Choroid plexus epithelial cell (primary cell): ENCODE measurements at regions not wholly inside any gene's neighbourhood (a gene's known extent, or its start where the extent isn't known, plus 50 kb on each side); places are given as distances from the start of the nearest gene placed in this dataset.

Source experiments
- DNase-seq: peaks from one replicate; pipeline ENCODE4 v3.0.0-alpha.2; 2010; ENCODE audit warnings: low read depth
- H3K4me3 ChIP-seq: 2 replicates; pipeline ENCODE4 v1.5.1; 2011; ENCODE audit warnings: low read depth, mild to moderate bottlenecking, control low read depth, low read length, moderate library complexity
- TF ChIP-seq, protein P1 (sequence below): conservative IDR thresholded peaks from 2 replicates; pipeline ENCODE4 v1.5.1; 2011; ENCODE audit warnings: low read depth, mild to moderate bottlenecking, control low read depth, inconsistent platforms, low read length, moderate library complexity

DNA sequence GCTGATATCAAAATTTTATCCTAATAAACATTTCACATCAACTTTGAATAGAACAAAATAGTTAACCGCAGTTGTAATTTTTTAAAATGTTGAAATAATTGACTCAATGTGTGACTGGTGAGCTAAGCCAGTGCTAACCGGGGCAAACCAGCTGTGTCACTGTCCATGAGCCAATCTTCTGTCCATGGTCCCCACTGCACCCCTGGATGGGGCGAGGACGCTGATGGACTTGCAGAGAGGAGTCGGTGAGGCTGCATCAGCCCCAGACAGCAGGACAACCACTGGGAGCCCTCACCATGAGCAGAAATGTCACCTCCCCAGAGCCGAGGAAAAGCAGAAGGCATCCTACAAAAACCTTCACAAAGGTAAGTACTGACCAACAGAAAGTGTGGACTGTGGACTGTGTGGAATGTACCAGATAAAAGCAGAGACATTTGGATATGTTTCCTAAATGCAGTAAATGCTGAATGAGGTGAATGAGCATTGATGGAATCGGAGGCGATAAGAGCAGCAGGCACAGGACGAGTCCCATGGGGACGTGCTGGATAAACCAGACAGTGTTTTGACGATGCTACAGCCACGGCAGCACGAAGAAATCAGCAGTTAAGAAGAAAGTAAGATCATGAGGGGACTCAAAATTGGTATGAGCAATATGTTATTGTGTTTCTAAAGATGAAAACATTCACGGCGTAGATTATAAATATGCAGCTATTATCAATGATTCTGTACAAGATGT, 115.0 kb upstream of the BACE2 start:
- no peak for DNase-seq
- TF ChIP-seq, protein P1, sequence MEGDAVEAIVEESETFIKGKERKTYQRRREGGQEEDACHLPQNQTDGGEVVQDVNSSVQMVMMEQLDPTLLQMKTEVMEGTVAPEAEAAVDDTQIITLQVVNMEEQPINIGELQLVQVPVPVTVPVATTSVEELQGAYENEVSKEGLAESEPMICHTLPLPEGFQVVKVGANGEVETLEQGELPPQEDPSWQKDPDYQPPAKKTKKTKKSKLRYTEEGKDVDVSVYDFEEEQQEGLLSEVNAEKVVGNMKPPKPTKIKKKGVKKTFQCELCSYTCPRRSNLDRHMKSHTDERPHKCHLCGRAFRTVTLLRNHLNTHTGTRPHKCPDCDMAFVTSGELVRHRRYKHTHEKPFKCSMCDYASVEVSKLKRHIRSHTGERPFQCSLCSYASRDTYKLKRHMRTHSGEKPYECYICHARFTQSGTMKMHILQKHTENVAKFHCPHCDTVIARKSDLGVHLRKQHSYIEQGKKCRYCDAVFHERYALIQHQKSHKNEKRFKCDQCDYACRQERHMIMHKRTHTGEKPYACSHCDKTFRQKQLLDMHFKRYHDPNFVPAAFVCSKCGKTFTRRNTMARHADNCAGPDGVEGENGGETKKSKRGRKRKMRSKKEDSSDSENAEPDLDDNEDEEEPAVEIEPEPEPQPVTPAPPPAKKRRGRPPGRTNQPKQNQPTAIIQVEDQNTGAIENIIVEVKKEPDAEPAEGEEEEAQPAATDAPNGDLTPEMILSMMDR: no peak
- no peak overlapping the region for H3K4me3 ChIP-seq

DNA sequence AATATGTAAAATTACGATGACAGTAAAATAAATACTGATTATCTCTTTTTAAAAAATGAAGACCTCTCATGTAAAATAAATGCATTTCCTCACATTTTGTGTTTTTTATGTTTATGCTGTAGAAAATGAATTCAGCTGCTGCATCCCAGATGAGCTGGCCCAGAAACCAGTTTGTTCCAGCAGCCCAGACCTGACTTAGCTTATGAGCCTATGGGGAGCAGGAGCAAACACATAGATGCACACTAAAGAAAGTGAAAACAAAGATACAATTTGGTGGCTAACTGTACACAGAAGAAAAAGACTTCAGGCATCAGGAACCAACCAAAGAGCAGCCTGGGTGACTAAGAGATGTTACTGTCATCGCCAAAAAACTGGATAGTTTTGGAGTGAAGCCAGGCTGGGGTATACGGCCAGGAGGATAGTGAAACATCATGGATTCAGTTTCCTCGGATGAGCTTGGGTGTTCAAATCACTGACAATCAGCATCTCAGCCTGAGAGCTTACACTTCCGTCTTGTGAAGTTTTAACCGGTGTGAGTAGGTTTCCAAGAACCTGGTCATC, 113.9 kb upstream of the BACE2 start:
- TF ChIP-seq, protein P1: no peak
- DNase-seq: no peak
- H3K4me3 ChIP-seq: no peak overlapping the region

DNA sequence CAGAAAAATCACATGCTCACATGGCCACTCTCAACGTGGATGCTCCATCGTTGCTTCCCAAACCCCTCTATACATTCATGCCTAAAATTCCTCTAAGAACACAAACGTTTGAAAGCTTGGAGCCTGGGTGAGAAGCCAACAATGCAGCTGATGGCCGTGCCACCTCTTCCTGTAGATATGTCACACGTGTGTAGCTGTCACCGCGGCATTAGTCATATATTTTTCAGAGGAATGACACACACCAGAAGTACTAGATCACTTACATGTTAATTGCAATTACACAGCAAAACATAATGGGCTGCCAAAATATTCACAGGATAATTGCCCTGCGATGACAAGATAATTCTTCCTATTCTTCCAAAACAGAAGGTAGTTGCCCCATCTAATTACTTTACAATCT, 112.7 kb upstream of the BACE2 start:
- TF ChIP-seq, protein P1: no peak
- H3K4me3 ChIP-seq: no peak overlapping the region
- no peak for DNase-seq

DNA sequence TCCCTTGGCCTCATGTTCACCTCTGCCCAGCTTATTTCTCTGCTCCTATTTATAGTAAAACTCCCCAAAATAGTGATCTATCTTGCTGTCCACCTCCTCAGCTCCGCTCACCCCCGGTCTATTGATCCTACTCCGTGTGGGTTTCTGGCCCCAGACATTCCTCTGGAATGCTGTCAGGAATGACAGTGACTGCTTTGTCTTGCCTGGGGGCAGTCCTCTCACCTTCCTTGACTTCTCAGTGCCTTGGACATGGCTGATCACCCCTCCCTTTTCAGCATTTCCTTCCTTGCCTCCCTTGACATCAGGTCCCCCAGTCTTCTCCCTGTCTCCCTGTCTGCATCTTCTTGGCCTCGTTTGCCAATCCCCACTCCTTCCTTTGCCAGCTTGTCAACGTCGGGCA, 108.1 kb upstream of the BACE2 start:
- TF ChIP-seq, protein P1: no peak
- DNase-seq: no peak
- no peak overlapping the region for H3K4me3 ChIP-seq

DNA sequence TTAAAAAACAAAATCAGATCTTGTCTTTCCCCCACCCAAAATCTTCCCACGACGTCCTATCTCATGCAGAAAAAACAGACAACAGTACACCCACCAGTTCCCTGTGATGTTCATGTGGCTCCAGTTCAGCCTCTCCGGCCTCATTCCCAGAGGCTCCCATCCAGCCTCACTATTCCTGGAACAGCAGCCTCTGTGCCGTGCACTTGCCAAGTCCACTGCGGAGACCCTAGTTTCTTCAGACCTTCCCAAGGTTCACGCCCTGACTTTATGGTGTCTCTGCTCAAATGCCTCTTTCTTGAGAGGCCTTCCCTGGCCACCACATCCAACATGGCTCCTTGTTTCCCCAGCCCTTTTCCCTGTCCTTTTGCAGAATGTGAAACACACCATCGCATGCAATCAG, 106.3 kb upstream of the BACE2 start:
- TF ChIP-seq, protein P1: no peak
- DNase-seq: no peak
- no peak overlapping the region for H3K4me3 ChIP-seq

DNA sequence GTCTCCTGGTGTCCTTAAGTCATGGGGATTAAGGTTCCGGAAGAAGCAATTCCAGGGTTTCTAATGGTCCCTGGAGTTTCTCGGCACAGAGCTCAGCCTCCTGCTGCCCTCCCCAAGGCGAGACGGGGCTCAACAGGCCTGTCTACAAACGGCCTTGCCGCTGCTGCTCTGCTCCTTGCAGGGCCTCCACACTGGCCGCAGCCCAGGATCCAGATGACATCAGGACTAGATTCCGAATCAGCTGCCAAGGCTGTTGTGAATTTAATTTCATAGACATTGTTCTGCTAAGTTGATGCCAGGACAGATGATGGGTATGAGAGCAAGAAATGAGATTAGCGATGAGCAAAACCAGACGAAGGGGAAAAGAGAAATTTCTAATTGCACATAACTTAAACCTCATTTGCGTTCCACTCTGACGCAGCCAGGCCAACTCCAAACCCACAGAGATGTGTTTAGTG, 103.6 kb upstream of the BACE2 start:
- no peak for DNase-seq
- H3K4me3 ChIP-seq: no peak overlapping the region
- TF ChIP-seq, protein P1: no peak

DNA sequence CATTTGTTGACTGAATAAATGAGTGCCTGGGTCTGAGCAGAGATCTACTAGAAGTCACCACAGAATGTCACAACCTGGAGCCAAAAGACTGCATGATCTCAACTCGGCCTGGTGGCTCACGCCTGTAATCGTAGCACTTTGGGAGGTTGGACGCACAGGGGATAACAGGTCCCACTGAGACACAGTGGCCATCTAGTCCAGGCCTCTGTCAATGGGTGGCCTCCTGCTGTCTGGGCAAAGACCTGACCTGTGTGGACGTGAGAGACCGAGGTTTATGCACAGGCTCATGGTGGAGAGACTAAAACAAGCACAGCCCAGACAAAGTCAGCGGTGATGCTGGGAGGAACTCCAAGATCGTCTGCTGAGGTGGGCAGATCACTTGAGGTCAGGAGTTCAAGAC, 103.0 kb upstream of the BACE2 start:
- DNase-seq: no peak
- no peak overlapping the region for H3K4me3 ChIP-seq
- TF ChIP-seq, protein P1: no peak
